ENCODE measurements at regions not wholly inside any gene's neighbourhood (a gene's known extent, or its start where the extent isn't known, plus 50 kb on each side); places are given as distances from the start of the nearest gene placed in this dataset.

DNA sequence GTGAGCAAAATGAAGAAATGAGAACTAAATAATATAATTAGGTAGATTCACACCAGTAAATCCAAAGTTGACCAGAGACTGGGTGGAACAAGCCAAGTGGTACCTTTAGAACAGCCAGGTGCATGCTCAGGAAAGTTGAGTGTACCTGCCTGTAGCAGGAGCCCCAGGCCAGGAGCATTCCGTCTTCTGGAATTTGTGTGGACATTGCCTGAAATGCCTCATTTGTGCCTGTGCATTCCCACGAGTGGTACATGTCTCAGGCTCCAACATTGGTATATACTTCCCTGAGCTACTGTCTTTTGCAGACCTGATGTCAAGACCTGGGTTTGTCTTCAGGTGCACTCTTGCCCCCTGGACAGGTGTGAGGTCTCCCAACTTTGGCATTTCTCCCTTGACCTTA is 187.6 kb upstream of the NECTIN1 start:
- Histone ChIP-seq H3F3A (ENCODE audit: insufficient read depth, low read depth) (no peaks in the 10 kb centered on the region), H3K27ac (no peak overlapping the region), H3K9me3 (ENCODE audit: insufficient read depth, low read depth) (no peaks in the 10 kb centered on the region), H3K27me3 (ENCODE audit: insufficient read depth, low read depth) (peaks cover 58% of the 10 kb centered on the region), H3K36me3 (ENCODE audit: low read depth) (no peaks in the 10 kb centered on the region), H2AFZ (no peak overlapping the region), H3K9me2 (ENCODE audit: insufficient read depth) (no peaks in the 10 kb centered on the region), H3K4me1 (replicated peaks; ENCODE audit: insufficient read depth) (no peaks in the 10 kb centered on the region), H3K79me2 (ENCODE audit: low read depth) (no peaks in the 10 kb centered on the region), H4K20me1 (ENCODE audit: insufficient read depth) (no peaks in the 10 kb centered on the region), H3K4me3 (no peak overlapping the region), H3K4me2 (no peak overlapping the region)
- CTCF ChIA-PET: no interaction called here
- DNase-seq: no peak
- intact Hi-C loops (cut with micrococcal nuclease; ENCODE audit: unreplicated experiment): no loop called here
- TF ChIP-seq EZH2 (IDR thresholded peaks at IDR 0.05; ENCODE audit: low read depth) (no peak), CTCF (conservative IDR thresholded peaks at IDR 0.05) (no peak)
- POLR2A ChIA-PET (ENCODE audit: unreplicated experiment): no interaction called here
- BruUV-seq (replicated peaks): no TSS peak

- peaks cover 15% of the 10 kb centered on the region; the same call in 1 of the 2 replicates for H3K27me3 ChIP-seq (ENCODE audit: insufficient read depth, low read depth)
- H3F3A ChIP-seq (ENCODE audit: insufficient read depth, low read depth): peaks cover 8% of the 10 kb centered on the region; the same call in 1 of the 2 replicates
- no TSS peak for BruUV-seq (replicated peaks)
- H3K4me2 ChIP-seq: no peak overlapping the region
- no peak overlapping the region for H2AFZ ChIP-seq
- intact Hi-C loops (cut with micrococcal nuclease; ENCODE audit: unreplicated experiment): no loop called here
- H3K9me3 ChIP-seq (ENCODE audit: insufficient read depth, low read depth): no peaks in the 10 kb centered on the region
- DNase-seq: no peak
- H3K79me2 ChIP-seq (ENCODE audit: low read depth): no peaks in the 10 kb centered on the region
- H3K9me2 ChIP-seq (ENCODE audit: insufficient read depth): no peaks in the 10 kb centered on the region
- no peak overlapping the region for H3K4me3 ChIP-seq
- ChIA-PET CTCF (no interaction called here), POLR2A (ENCODE audit: unreplicated experiment) (no interaction called here)
- H3K36me3 ChIP-seq (ENCODE audit: low read depth): no peaks in the 10 kb centered on the region
- H4K20me1 ChIP-seq (ENCODE audit: insufficient read depth): no peaks in the 10 kb centered on the region
- TF ChIP-seq EZH2 (IDR thresholded peaks at IDR 0.05; ENCODE audit: low read depth): no peak
- no peak for TF ChIP-seq CTCF (conservative IDR thresholded peaks at IDR 0.05)
- peaks cover 29% of the 10 kb centered on the region for H3K4me1 ChIP-seq (replicated peaks; ENCODE audit: insufficient read depth)
- H3K27ac ChIP-seq: no peak overlapping the region
Measured at GRCh38 chr11:119912229-119912628, 183.2 kb upstream of the NECTIN1 start.

GRCh38 chr11:119910650-119911049 is 181.7 kb upstream of the NECTIN1 start:
- intact Hi-C loops (cut with micrococcal nuclease; ENCODE audit: unreplicated experiment): no loop called here
- no peaks in the 10 kb centered on the region for H3K36me3 ChIP-seq (ENCODE audit: low read depth)
- H3K27ac ChIP-seq: no peak overlapping the region
- no peaks in the 10 kb centered on the region for H3K79me2 ChIP-seq (ENCODE audit: low read depth)
- DNase-seq: no peak
- no peaks in the 10 kb centered on the region for H3K9me3 ChIP-seq (ENCODE audit: insufficient read depth, low read depth)
- H4K20me1 ChIP-seq (ENCODE audit: insufficient read depth): no peaks in the 10 kb centered on the region
- H3K4me3 ChIP-seq: no peak overlapping the region
- no peak overlapping the region for H2AFZ ChIP-seq
- ChIA-PET POLR2A (ENCODE audit: unreplicated experiment) (no interaction called here), CTCF (no interaction called here)
- H3K27me3 ChIP-seq (ENCODE audit: insufficient read depth, low read depth): no peaks in the 10 kb centered on the region
- no peaks in the 10 kb centered on the region for H3K9me2 ChIP-seq (ENCODE audit: insufficient read depth)
- H3K4me1 ChIP-seq (replicated peaks; ENCODE audit: insufficient read depth): peaks cover 44% of the 10 kb centered on the region
- TF ChIP-seq CTCF (conservative IDR thresholded peaks at IDR 0.05): no peak
- TF ChIP-seq EZH2 (IDR thresholded peaks at IDR 0.05; ENCODE audit: low read depth): no peak
- peaks cover 20% of the 10 kb centered on the region; the same call in 1 of the 2 replicates for H3F3A ChIP-seq (ENCODE audit: insufficient read depth, low read depth)
- BruUV-seq (replicated peaks): no TSS peak
- no peak overlapping the region for H3K4me2 ChIP-seq
